HepG2 (cell line): ENCODE measurements at regions not wholly inside any gene's neighbourhood (a gene's known extent, or its start where the extent isn't known, plus 50 kb on each side); places are given as distances from the start of the nearest gene placed in this dataset.

Experiments used
- ATAC-seq: fragments of 200-7000 bp; cut with Tn5 transposase; 3 replicates; pipeline ENCODE4 v1.9.1; 2020; ENCODE audit warnings: mild to moderate bottlenecking, moderate library complexity
- BruUV-seq: library from RNA; stranded (reverse); fragments of 400-500 nt; replicated peaks from 2 replicates; lab custom pipeline; 2021; lab: Mats Ljungman, UMichigan
- CTCF ChIA-PET: fragments of 300-600 bp; formaldehyde crosslinking; extraction: SDS; loops from one replicate; lab custom pipeline; 2021; ENCODE audit warnings: low total read pairs, inconsistent platforms, low intra/inter-chr PET ratio; lab: Yijun Ruan, JAX
- POLR2A ChIA-PET: fragments of 350-600 bp; sonication (Branson Sonifier 250); formaldehyde crosslinking; loops from one replicate; lab custom pipeline; 2020; ENCODE audit warnings: antibody characterized with exemption, inconsistent platforms; lab: Yijun Ruan, JAX
- DNase-seq: peaks from one replicate; pipeline ENCODE4 v3.0.0-alpha.2; 2015; ENCODE audit warnings: low spot score
- FAIRE-seq: peaks from 3 replicates; lab custom pipeline; 2011; peaks lifted over from hg19 to GRCh38; lab: Jason Lieb, UNC
- H2AFZ ChIP-seq: one replicate; pipeline ENCODE4 v1.6.1; 2011; ENCODE audit warnings: low read length, inconsistent platforms
- H3K27ac ChIP-seq: fragments of 300-600 bp; 3 replicates; pipeline ENCODE4 v1.8.0; 2011; ENCODE audit warnings: mixed run types, mild to moderate bottlenecking, mixed read lengths, low read length, inconsistent platforms; ENCODE audit not compliant: insufficient read depth; ENCODE audit errors: extremely low read length
- H3K27me3 ChIP-seq, 2 experiments: fragments of 200-600 bp in 1 of 2; 2 replicates in 1 of 2; 3 replicates in 1 of 2; pipeline versions ENCODE4 v1.6.0 to v1.8.0; 2011; ENCODE audit warnings: low read length in 2 of 2, mild to moderate bottlenecking in 2 of 2, moderate library complexity in 2 of 2, inconsistent platforms in 1 of 2; ENCODE audit not compliant: insufficient read depth in 2 of 2, control insufficient read depth in 1 of 2
- H3K36me3 ChIP-seq, 2 experiments: fragments of 200-600 bp in 1 of 2; replicated peaks in 1 of 2; 2 replicates in 1 of 2; 3 replicates in 1 of 2; pipeline versions ENCODE4 v1.5.1 to v1.8.0; 2011; ENCODE audit warnings: low read length in 2 of 2, inconsistent platforms in 1 of 2; ENCODE audit not compliant: insufficient read depth in 2 of 2, control insufficient read depth in 1 of 2
- H3K4me1 ChIP-seq: 2 replicates; pipeline ENCODE4 v1.5.1; 2012; ENCODE audit warnings: low read length, inconsistent platforms; ENCODE audit not compliant: insufficient read depth
- H3K4me2 ChIP-seq: 2 replicates; pipeline ENCODE4 v1.6.0; 2011; ENCODE audit warnings: low read depth, low read length, inconsistent platforms
- H3K4me3 ChIP-seq, 3 experiments: fragments of 200-600 bp in 1 of 3; sonication (generic), shearing (Covaris generic) in 1 of 3; replicated peaks in 1 of 3; 2 replicates each; pipeline ENCODE4 v1.5.1; 2011 to 2016; ENCODE audit warnings: low read length in 3 of 3, inconsistent platforms in 2 of 3, low read depth in 2 of 3, mild to moderate bottlenecking in 2 of 3, control low read depth in 1 of 3, mixed read lengths in 1 of 3; ENCODE audit not compliant: insufficient read depth in 1 of 3
- H3K79me2 ChIP-seq: one replicate; pipeline ENCODE4 v1.6.1; 2011; ENCODE audit warnings: low read length, inconsistent platforms; ENCODE audit not compliant: insufficient read depth
- H3K9ac ChIP-seq: 2 replicates; pipeline ENCODE4 v1.6.0; 2011; ENCODE audit warnings: mild to moderate bottlenecking, low read depth, low read length, inconsistent platforms; ENCODE audit not compliant: insufficient read depth
- H3K9me3 ChIP-seq: 2 replicates; pipeline ENCODE4 v1.5.1; 2012; ENCODE audit warnings: mild to moderate bottlenecking, low read length
- H4K20me1 ChIP-seq: 2 replicates; pipeline ENCODE4 v1.6.0; 2011; ENCODE audit warnings: inconsistent platforms, mild to moderate bottlenecking, low read length, moderate library complexity; ENCODE audit not compliant: insufficient read depth
- BHLHE40 ChIP-seq: IDR thresholded peaks from 2 replicates; pipeline ENCODE4 v1.6.1; 2011; ENCODE audit warnings: low read length, improper control_type of control experiment
- BORCS8-MEF2B ChIP-seq: sonication (generic); formaldehyde crosslinking; IDR thresholded peaks from 2 replicates; pipeline ENCODE4 v1.8.0; 2022; ENCODE audit warnings: mild to moderate bottlenecking, missing genetic modification reagents
- FOXA3 ChIP-seq: IDR thresholded peaks from 2 replicates; pipeline ENCODE4 v1.6.1; 2016; ENCODE audit warnings: missing genetic modification reagents, missing compliant biosample characterization
- HNF1A ChIP-seq, 2 experiments: sonication (generic) in 1 of 2; formaldehyde crosslinking in 1 of 2; IDR thresholded peaks; 2 replicates each; pipeline versions ENCODE4 v1.4.0 to v1.6.1; 2016 to 2020; ENCODE audit warnings: borderline replicate concordance in 1 of 2, low read depth in 1 of 2, mild to moderate bottlenecking in 1 of 2, missing genetic modification reagents in 1 of 2
- KIAA2018 ChIP-seq: sonication (generic); formaldehyde crosslinking; IDR thresholded peaks from 2 replicates; pipeline ENCODE4 v1.5.0; 2020; ENCODE audit warnings: mild to moderate bottlenecking, missing genetic modification reagents, borderline replicate concordance
- NR2F6 ChIP-seq, 2 experiments: IDR thresholded peaks; 2 replicates each; pipeline ENCODE4 v1.6.1; 2016; ENCODE audit warnings: antibody characterized with exemption in 1 of 2, mild to moderate bottlenecking in 1 of 2
- PREB ChIP-seq: sonication (generic); formaldehyde crosslinking; IDR thresholded peaks from 2 replicates; pipeline ENCODE4 v1.4.0; 2020; ENCODE audit warnings: missing genetic modification reagents
- RARG ChIP-seq: sonication (generic); formaldehyde crosslinking; IDR thresholded peaks from 2 replicates; pipeline ENCODE4 v1.4.0; 2020; ENCODE audit warnings: low read depth, mild to moderate bottlenecking, missing genetic modification reagents
- ZNF3 ChIP-seq: IDR thresholded peaks from 2 replicates; pipeline ENCODE4 v1.7.0; 2017; ENCODE audit warnings: inconsistent platforms
- ZNF331 ChIP-seq: sonication (generic); formaldehyde crosslinking; IDR thresholded peaks from 2 replicates; pipeline ENCODE4 v1.4.0; 2020; ENCODE audit warnings: missing genetic modification reagents
- WGBS: methylation state at CpG from one replicate; pipeline ENCODE4 v1.1.6; 2017; ENCODE audit warnings: low lambda C conversion rate; 5-methylcytosine and 5-hydroxymethylcytosine counted together
- in situ Hi-C: cut with HindIII; loops from 2 replicates; pipeline ENCODE4 v1.10.0; 2017; ENCODE audit warnings: low pct_unique_long_range_greater_than_20kb; ENCODE audit not compliant: extremely low pct_ligation_motif_present
- intact Hi-C: fragments of 100-400 bp; cut with micrococcal nuclease; formaldehyde crosslinking; loops from one replicate; pipeline ENCODE4 v1.10.0; 2022; ENCODE audit not compliant: unreplicated experiment

GRCh38 chr13:39809466-39809865, 154.0 kb downstream of the COG6 start:
- FAIRE-seq (no peak), ATAC-seq (no peak), DNase-seq (no peak)
- no peaks in the 10 kb centered on the region for H3K79me2 ChIP-seq
- H3K9me3 ChIP-seq, result no peaks in the 10 kb centered on the region
- no peaks in the 10 kb centered on the region for H4K20me1 ChIP-seq
- intact Hi-C loops (no loop called here), in situ Hi-C loops (no loop called here)
- no peak overlapping the region for H3K27ac ChIP-seq
- no peaks in the 10 kb centered on the region for H3K4me1 ChIP-seq
- no peak overlapping the region for H3K9ac ChIP-seq
- H3K4me3 ChIP-seq, result no peak overlapping the region
- H3K4me2 ChIP-seq, result no peak overlapping the region
- no peak overlapping the region for H2AFZ ChIP-seq
- CTCF ChIA-PET, result no interaction called here
- POLR2A ChIA-PET, result no interaction called here
- BruUV-seq, result no TSS peak
- H3K27me3 ChIP-seq, result no peaks in the 10 kb centered on the region
- 0% methylated on average over 1 of the region's 1 CpG for WGBS
- H3K36me3 ChIP-seq, result no peaks in the 10 kb centered on the region
- TF ChIP-seq RARG (no peak), HNF1A (IDR thresholded peaks at IDR 0.05; ENCODE audit: low read depth) (no peak), HNF1A (CRISPR knock-in tag; IDR thresholded peaks at IDR 0.05; ENCODE audit: borderline replicate concordance) (no peak), ZNF3 (CRISPR knock-in tag) (no peak), PREB (CRISPR knock-in tag) (no peak), ZNF331 (no peak), BHLHE40 (no peak), FOXA3 (no peak), BORCS8-MEF2B (CRISPR knock-in tag) (no peak), KIAA2018 (no peak), NR2F6 (IDR thresholded peaks at IDR 0.05) (no peak), NR2F6 (CRISPR knock-in tag; IDR thresholded peaks at IDR 0.05) (no peak)
